H1 (cell line): ENCODE measurements at regions not wholly inside any gene's neighbourhood (a gene's known extent, or its start where the extent isn't known, plus 50 kb on each side); places are given as distances from the start of the nearest gene placed in this dataset.

Experiments used
- CTCF ChIA-PET: fragments of 300-600 bp; sonication (Branson Sonifier 250); formaldehyde crosslinking; loops from one replicate; lab custom pipeline; 2021; ENCODE audit not compliant: partially characterized antibody; lab: Charles Lee
- POLR2A ChIA-PET: fragments of 300-600 bp; sonication (Branson Sonifier 250); formaldehyde crosslinking; loops from one replicate; lab custom pipeline; 2021; ENCODE audit warnings: inconsistent platforms; ENCODE audit not compliant: partially characterized antibody; lab: Charles Lee
- DNase-seq, 2 experiments: peaks; one replicate each; pipeline versions ENCODE4 v3.0.0 to v3.0.0-alpha.2; 2010 to 2022; ENCODE audit warnings: low spot score in 2 of 2, low read depth in 1 of 2, mixed read lengths in 1 of 2
- FAIRE-seq: peaks from 2 replicates; lab custom pipeline; 2011; peaks lifted over from hg19 to GRCh38; lab: Jason Lieb, UNC
- H2AFZ ChIP-seq: 2 replicates; pipeline ENCODE4 v1.8.1; 2012; ENCODE audit warnings: low read length, inconsistent platforms
- H2AK5ac ChIP-seq: 2 replicates; pipeline ENCODE4 v1.6.1; 2013; ENCODE audit warnings: low read depth, low read length
- H2BK120ac ChIP-seq: replicated peaks from 2 replicates; pipeline ENCODE3; 2013; ENCODE audit warnings: low read depth, low read length, inconsistent platforms
- H2BK12ac ChIP-seq: 2 replicates; pipeline ENCODE4 v1.6.1; 2013; ENCODE audit warnings: low read depth, low read length
- H2BK15ac ChIP-seq: 2 replicates; pipeline ENCODE4 v1.6.1; 2013; ENCODE audit warnings: low read length
- H2BK20ac ChIP-seq: 2 replicates; pipeline ENCODE4 v1.6.1; 2013; ENCODE audit warnings: low read length
- H2BK5ac ChIP-seq: 2 replicates; pipeline ENCODE4 v1.6.1; 2013; ENCODE audit warnings: low read depth, low read length
- H3K14ac ChIP-seq: 2 replicates; pipeline ENCODE4 v1.6.1; 2013; ENCODE audit warnings: inconsistent platforms; ENCODE audit not compliant: insufficient read length
- H3K18ac ChIP-seq: 2 replicates; pipeline ENCODE4 v1.6.1; 2013; ENCODE audit warnings: low read length; ENCODE audit errors: extremely low read depth
- H3K23ac ChIP-seq: 2 replicates; pipeline ENCODE4 v1.6.1; 2013; ENCODE audit warnings: inconsistent platforms; ENCODE audit not compliant: insufficient read length
- H3K23me2 ChIP-seq: 2 replicates; pipeline ENCODE4 v1.6.1; 2013; ENCODE audit warnings: low read depth, low read length
- H3K27ac ChIP-seq: 2 replicates; pipeline ENCODE4 v1.6.1; 2011; ENCODE audit warnings: low read depth, low read length, inconsistent platforms
- H3K27me3 ChIP-seq, 4 experiments: replicated peaks in 1 of 4; 1 replicate in 1 of 4; 2 replicates in 3 of 4; pipeline versions ENCODE4 v1.6.1 to v1.8.1; 2011 to 2013; ENCODE audit warnings: low read length in 3 of 4, mild to moderate bottlenecking in 3 of 4, inconsistent platforms in 2 of 4, mixed read lengths in 2 of 4, moderate library complexity in 1 of 4; ENCODE audit not compliant: control insufficient read depth in 3 of 4, insufficient read depth in 3 of 4; ENCODE audit errors: extremely low read depth in 1 of 4
- H3K36me3 ChIP-seq, 4 experiments: 2 replicates each; pipeline versions ENCODE4 v1.6.1 to v1.8.1; 2011 to 2013; ENCODE audit warnings: mild to moderate bottlenecking in 4 of 4, low read length in 3 of 4, moderate library complexity in 2 of 4, control low read depth in 1 of 4, inconsistent platforms in 1 of 4; ENCODE audit not compliant: insufficient read depth in 4 of 4, control insufficient read depth in 2 of 4
- H3K4ac ChIP-seq: replicated peaks from 2 replicates; pipeline ENCODE3; 2013; ENCODE audit warnings: low read length, low read depth, mixed read lengths, inconsistent platforms; ENCODE audit not compliant: insufficient read length
- H3K4me1 ChIP-seq, 4 experiments: replicated peaks in 1 of 4; 1 replicate in 1 of 4; 2 replicates in 3 of 4; pipeline versions ENCODE4 v1.6.1 to v1.8.1; 2011 to 2013; ENCODE audit warnings: low read length in 3 of 4, inconsistent platforms in 2 of 4, mixed read lengths in 1 of 4; ENCODE audit not compliant: insufficient read depth in 4 of 4, control insufficient read depth in 3 of 4
- H3K4me2 ChIP-seq, 2 experiments: 2 replicates each; pipeline versions ENCODE4 v1.6.1 to v1.8.1; 2011 to 2013; ENCODE audit warnings: low read depth in 2 of 2, low read length in 2 of 2, control low read depth in 1 of 2, inconsistent platforms in 1 of 2, mild to moderate bottlenecking in 1 of 2; ENCODE audit not compliant: insufficient read depth in 1 of 2
- H3K4me3 ChIP-seq, 4 experiments: fragments of 200-600, 300-600 bp in 1 of 4; sonication (generic), shearing (Covaris generic), sonication (Bioruptor Twin) in 1 of 4; 2 replicates each; pipeline versions ENCODE4 v1.5.1 to v1.8.1; 2011 to 2016; ENCODE audit warnings: low read length in 4 of 4, low read depth in 3 of 4, control low read depth in 2 of 4, inconsistent platforms in 2 of 4, mild to moderate bottlenecking in 2 of 4, mixed read lengths in 1 of 4, moderate library complexity in 1 of 4; ENCODE audit not compliant: insufficient read depth in 2 of 4; ENCODE audit errors: extremely low read depth in 1 of 4
- H3K56ac ChIP-seq: replicated peaks from 2 replicates; pipeline ENCODE3; 2013; ENCODE audit warnings: low read depth, mild to moderate bottlenecking, mixed read lengths, low read length, inconsistent platforms; ENCODE audit not compliant: insufficient read length
- H3K79me1 ChIP-seq: 2 replicates; pipeline ENCODE4 v1.6.1; 2013; ENCODE audit warnings: low read depth, low read length, control low read depth
- H3K79me2 ChIP-seq, 2 experiments: 2 replicates each; pipeline versions ENCODE4 v1.6.1 to v1.8.1; 2012 to 2013; ENCODE audit warnings: low read length in 2 of 2, mild to moderate bottlenecking in 2 of 2, inconsistent platforms in 1 of 2; ENCODE audit not compliant: insufficient read depth in 2 of 2, control insufficient read depth in 1 of 2
- H3K9ac ChIP-seq, 4 experiments: replicated peaks in 1 of 4; 1 replicate in 1 of 4; 2 replicates in 3 of 4; pipeline versions ENCODE4 v1.6.1 to v1.8.1; 2011 to 2013; ENCODE audit warnings: low read depth in 3 of 4, low read length in 3 of 4, control low read depth in 2 of 4, mild to moderate bottlenecking in 2 of 4, moderate library complexity in 2 of 4, inconsistent platforms in 1 of 4; ENCODE audit errors: extremely low read depth in 1 of 4
- H3K9me3 ChIP-seq, 2 experiments: 2 replicates each; pipeline versions ENCODE4 v1.6.1 to v1.8.1; 2012 to 2013; ENCODE audit warnings: mild to moderate bottlenecking in 2 of 2, moderate library complexity in 2 of 2, control low read depth in 1 of 2, inconsistent platforms in 1 of 2, low read depth in 1 of 2, low read length in 1 of 2, mixed read lengths in 1 of 2; ENCODE audit not compliant: insufficient read depth in 2 of 2
- H4K20me1 ChIP-seq, 2 experiments: replicated peaks in 1 of 2; 2 replicates each; pipeline versions ENCODE3 to v1.8.1; 2011 to 2013; ENCODE audit warnings: inconsistent platforms in 2 of 2, low read length in 2 of 2, mild to moderate bottlenecking in 1 of 2; ENCODE audit not compliant: insufficient read depth in 2 of 2, control insufficient read depth in 1 of 2
- H4K5ac ChIP-seq: 2 replicates; pipeline ENCODE4 v1.6.1; 2013; ENCODE audit warnings: low read length, low read depth, mixed read lengths, inconsistent platforms; ENCODE audit not compliant: insufficient read length
- H4K8ac ChIP-seq: 2 replicates; pipeline ENCODE4 v1.8.0; 2013; ENCODE audit warnings: mild to moderate bottlenecking, moderate library complexity, low read length, inconsistent platforms; ENCODE audit not compliant: insufficient read depth; ENCODE audit errors: extremely low read depth
- H4K91ac ChIP-seq: replicated peaks from 2 replicates; pipeline ENCODE3; 2013; ENCODE audit warnings: low read length, mixed read lengths, inconsistent platforms; ENCODE audit not compliant: insufficient read length
- EZH2 ChIP-seq: fragments of 200-600 bp; sonication (generic); IDR thresholded peaks from 2 replicates; pipeline ENCODE4 v1.7.1; 2012; ENCODE audit warnings: low read depth, mild to moderate bottlenecking, moderate library complexity, low read length, inconsistent platforms; ENCODE audit not compliant: severe bottlenecking
- GTF2F1 ChIP-seq: IDR thresholded peaks from 2 replicates; pipeline ENCODE4 v1.6.1; 2012; ENCODE audit warnings: low read depth, low read length, improper control_type of control experiment, borderline replicate concordance
- POLR2AphosphoS5 ChIP-seq: IDR thresholded peaks from 2 replicates; pipeline ENCODE4 v1.6.1; 2011; ENCODE audit warnings: low read depth, low read length
- RFX5 ChIP-seq: IDR thresholded peaks from 2 replicates; pipeline ENCODE4 v1.6.1; 2011; ENCODE audit warnings: low read depth, low read length, improper control_type of control experiment, borderline replicate concordance
- SP2 ChIP-seq: IDR thresholded peaks from 2 replicates; pipeline ENCODE4 v1.6.1; 2012; ENCODE audit warnings: mild to moderate bottlenecking, low read length, inconsistent platforms
- TBP ChIP-seq: IDR thresholded peaks from 2 replicates; pipeline ENCODE4 v1.6.1; 2011; ENCODE audit warnings: low read depth, low read length, improper control_type of control experiment
- TCF12 ChIP-seq: IDR thresholded peaks from 2 replicates; pipeline ENCODE4 v1.6.1; 2011; ENCODE audit warnings: low read depth, mild to moderate bottlenecking, low read length
- TEAD4 ChIP-seq: IDR thresholded peaks from 2 replicates; pipeline ENCODE4 v1.6.1; 2012; ENCODE audit warnings: low read depth, low read length, inconsistent platforms, mixed read lengths
- YY1 ChIP-seq: IDR thresholded peaks from 2 replicates; pipeline ENCODE4 v1.6.1; 2011; ENCODE audit warnings: low read depth, mild to moderate bottlenecking, low read length
- WGBS, 2 experiments: shearing (Covaris generic) in 1 of 2; methylation state at CpG; one replicate each; pipeline versions ENCODE4 v1.1.6 to v1.1.7; 2013 to 2015; ENCODE audit warnings: low lambda C conversion rate in 2 of 2, mixed read lengths in 2 of 2, inconsistent platforms in 1 of 2, low coverage in 1 of 2, missing lambda C conversion rate in 1 of 2; ENCODE audit not compliant: insufficient replicate concordance in 2 of 2, insufficient coverage in 1 of 2, insufficient read length in 1 of 2; ENCODE audit errors: extremely low coverage in 1 of 2, missing lambda C conversion rate in 1 of 2; 5-methylcytosine and 5-hydroxymethylcytosine counted together
- TF ChIP-seq, protein P1 (sequence below): IDR thresholded peaks from 2 replicates; pipeline ENCODE4 v1.6.1; 2012; ENCODE audit warnings: low read length, inconsistent platforms
- TF ChIP-seq, protein P2 (sequence below), 3 experiments: IDR thresholded peaks; 1 replicate in 2 of 3; 2 replicates in 1 of 3; pipeline versions ENCODE4 v1.5.1 to v1.6.1; 2011; ENCODE audit warnings: low read length in 3 of 3, mild to moderate bottlenecking in 3 of 3, inconsistent platforms in 2 of 3, low read depth in 1 of 3, moderate library complexity in 1 of 3; ENCODE audit not compliant: insufficient read depth in 1 of 3; ENCODE audit errors: control extremely low read depth in 1 of 3

DNA sequence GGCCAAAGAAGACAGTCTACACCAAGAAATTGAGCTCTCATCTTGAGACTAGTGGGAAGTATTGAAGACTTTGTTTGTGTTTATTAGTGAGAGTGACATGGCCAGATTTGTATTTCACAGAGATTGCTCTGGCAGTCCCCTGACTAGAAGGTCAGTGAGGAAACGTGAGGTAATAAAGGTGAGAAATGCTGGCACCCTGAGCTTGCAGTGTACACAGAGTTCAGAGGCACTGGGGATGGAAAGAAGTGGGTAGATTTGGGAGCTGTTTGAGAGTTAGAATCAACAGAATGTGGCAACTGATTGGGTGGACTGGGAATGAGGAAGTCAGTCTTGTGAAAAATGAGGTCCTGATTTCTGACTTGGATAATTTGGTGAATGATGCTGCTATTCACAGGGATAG, 336.9 kb downstream of the SNAPC1 start:
- WGBS, 2 experiments, result 86% methylated on average over 1 of the region's 1 CpG; no CpG with 5 or more reads in 1 of the 2 experiments
- Histone ChIP-seq H2BK15ac (no peak overlapping the region), H2AFZ (no peak overlapping the region), H3K56ac (no peak overlapping the region), H2AK5ac (no peak overlapping the region), H3K4me3 (no peak overlapping the region), H4K20me1 (no peaks in the 10 kb centered on the region), H4K5ac (no peak overlapping the region), H3K9me3 (no peaks in the 10 kb centered on the region), H3K9ac (no peak overlapping the region), H2BK20ac (no peak overlapping the region), H3K4me2 (no peak overlapping the region), H3K14ac (no peak overlapping the region), H3K27ac (no peak overlapping the region), H2BK5ac (no peak overlapping the region), H3K4ac (no peak overlapping the region), H3K23ac (no peak overlapping the region), H3K79me2 (no peaks in the 10 kb centered on the region), H3K79me1 (no peaks in the 10 kb centered on the region), H3K4me1 (no peaks in the 10 kb centered on the region), H3K18ac (no peak overlapping the region), H3K23me2 (no peaks in the 10 kb centered on the region), H2BK12ac (no peak overlapping the region), H4K8ac (no peak overlapping the region), H2BK120ac (no peak overlapping the region), H3K27me3 (no peaks in the 10 kb centered on the region), H3K36me3 (no peaks in the 10 kb centered on the region), H4K91ac (no peak overlapping the region)
- FAIRE-seq, result no peak
- ChIA-PET CTCF (interaction anchor here (1.0 to 1.4 kb wide), 2 partner anchors 16 to 27 kb away, joined by 3 to 4 read pairs; no protein-coding TSS in a partner anchor), POLR2A (interaction anchor here (1.0 kb wide), 1 partner anchor 209 kb away, joined by 5 read pairs; no protein-coding TSS in a partner anchor)
- DNase-seq, result no peak
- TF ChIP-seq EZH2 (no peak), TBP (no peak), TCF12 (no peak), YY1 (no peak), POLR2AphosphoS5 (no peak), RFX5 (no peak), TEAD4 (no peak), GTF2F1 (no peak), SP2 (no peak)
- TF ChIP-seq, protein P1, sequence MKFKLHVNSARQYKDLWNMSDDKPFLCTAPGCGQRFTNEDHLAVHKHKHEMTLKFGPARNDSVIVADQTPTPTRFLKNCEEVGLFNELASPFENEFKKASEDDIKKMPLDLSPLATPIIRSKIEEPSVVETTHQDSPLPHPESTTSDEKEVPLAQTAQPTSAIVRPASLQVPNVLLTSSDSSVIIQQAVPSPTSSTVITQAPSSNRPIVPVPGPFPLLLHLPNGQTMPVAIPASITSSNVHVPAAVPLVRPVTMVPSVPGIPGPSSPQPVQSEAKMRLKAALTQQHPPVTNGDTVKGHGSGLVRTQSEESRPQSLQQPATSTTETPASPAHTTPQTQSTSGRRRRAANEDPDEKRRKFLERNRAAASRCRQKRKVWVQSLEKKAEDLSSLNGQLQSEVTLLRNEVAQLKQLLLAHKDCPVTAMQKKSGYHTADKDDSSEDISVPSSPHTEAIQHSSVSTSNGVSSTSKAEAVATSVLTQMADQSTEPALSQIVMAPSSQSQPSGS, result no peak
- TF ChIP-seq, protein P2, sequence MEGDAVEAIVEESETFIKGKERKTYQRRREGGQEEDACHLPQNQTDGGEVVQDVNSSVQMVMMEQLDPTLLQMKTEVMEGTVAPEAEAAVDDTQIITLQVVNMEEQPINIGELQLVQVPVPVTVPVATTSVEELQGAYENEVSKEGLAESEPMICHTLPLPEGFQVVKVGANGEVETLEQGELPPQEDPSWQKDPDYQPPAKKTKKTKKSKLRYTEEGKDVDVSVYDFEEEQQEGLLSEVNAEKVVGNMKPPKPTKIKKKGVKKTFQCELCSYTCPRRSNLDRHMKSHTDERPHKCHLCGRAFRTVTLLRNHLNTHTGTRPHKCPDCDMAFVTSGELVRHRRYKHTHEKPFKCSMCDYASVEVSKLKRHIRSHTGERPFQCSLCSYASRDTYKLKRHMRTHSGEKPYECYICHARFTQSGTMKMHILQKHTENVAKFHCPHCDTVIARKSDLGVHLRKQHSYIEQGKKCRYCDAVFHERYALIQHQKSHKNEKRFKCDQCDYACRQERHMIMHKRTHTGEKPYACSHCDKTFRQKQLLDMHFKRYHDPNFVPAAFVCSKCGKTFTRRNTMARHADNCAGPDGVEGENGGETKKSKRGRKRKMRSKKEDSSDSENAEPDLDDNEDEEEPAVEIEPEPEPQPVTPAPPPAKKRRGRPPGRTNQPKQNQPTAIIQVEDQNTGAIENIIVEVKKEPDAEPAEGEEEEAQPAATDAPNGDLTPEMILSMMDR (IDR thresholded peaks at IDR 0.05; ENCODE audit: control extremely low read depth in 1 of 3, insufficient read depth in 1 of 3, low read depth in 1 of 3, low read length in 3 of 3), result no peak
